ENCODE measurements at regions not wholly inside any gene's neighbourhood (a gene's known extent, or its start where the extent isn't known, plus 50 kb on each side); places are given as distances from the start of the nearest gene placed in this dataset.

- Histone ChIP-seq H3K36me3 (ENCODE audit: control insufficient read depth, insufficient read depth, low read length) (no peaks in the 10 kb centered on the region), H3K27ac (ENCODE audit: low read depth, low read length, severe bottlenecking) (no peak overlapping the region), H3K9me3 (ENCODE audit: control insufficient read depth, low read length) (no peaks in the 10 kb centered on the region), H3K4me1 (ENCODE audit: control insufficient read depth, insufficient read depth, low read length, poor library complexity, severe bottlenecking) (peaks cover 19% of the 10 kb centered on the region), H3K4me3 (ENCODE audit: extremely low read depth, insufficient read depth, low read length, poor library complexity, severe bottlenecking) (no peak overlapping the region)
- WGBS, 2 experiments (ENCODE audit: insufficient coverage in 2 of 2), result 100% methylated on average over 2 of the region's 2 CpGs
These were observed 121.8 kb downstream of the SPCS3 start for GRCh38 chr4:176441594-176441993.

- Histone ChIP-seq H3K4me1 (ENCODE audit: control insufficient read depth, insufficient read depth, low read length, poor library complexity, severe bottlenecking) (peaks cover 12% of the 10 kb centered on the region), H3K36me3 (ENCODE audit: control insufficient read depth, insufficient read depth, low read length) (no peaks in the 10 kb centered on the region), H3K27ac (ENCODE audit: low read depth, low read length, severe bottlenecking) (no peak overlapping the region), H3K4me3 (ENCODE audit: extremely low read depth, insufficient read depth, low read length, poor library complexity, severe bottlenecking) (no peak overlapping the region), H3K9me3 (ENCODE audit: control insufficient read depth, low read length) (no peaks in the 10 kb centered on the region)
- 83% methylated on average over 1 of the region's 4 CpGs; no CpG with 5 or more reads in 1 of the 2 experiments for WGBS, 2 experiments (ENCODE audit: insufficient coverage in 2 of 2)
These were observed 123.4 kb downstream of the SPCS3 start for GRCh38 chr4:176443117-176443516.

GRCh38 chr4:176443646-176444409, 124.1 kb downstream of the SPCS3 start:
- 100% methylated on average over 1 of the region's 3 CpGs; no CpG with 5 or more reads in 1 of the 2 experiments for WGBS, 2 experiments (ENCODE audit: insufficient coverage in 2 of 2)
- Histone ChIP-seq H3K36me3 (ENCODE audit: control insufficient read depth, insufficient read depth, low read length) (no peaks in the 10 kb centered on the region), H3K4me3 (ENCODE audit: extremely low read depth, insufficient read depth, low read length, poor library complexity, severe bottlenecking) (no peak overlapping the region), H3K4me1 (ENCODE audit: control insufficient read depth, insufficient read depth, low read length, poor library complexity, severe bottlenecking) (peaks cover 12% of the 10 kb centered on the region), H3K27ac (ENCODE audit: low read depth, low read length, severe bottlenecking) (no peak overlapping the region), H3K9me3 (ENCODE audit: control insufficient read depth, low read length) (no peaks in the 10 kb centered on the region)

- Histone ChIP-seq H3K9me3 (ENCODE audit: control insufficient read depth, low read length) (no peaks in the 10 kb centered on the region), H3K4me1 (ENCODE audit: control insufficient read depth, insufficient read depth, low read length, poor library complexity, severe bottlenecking) (peaks cover 6% of the 10 kb centered on the region), H3K27ac (ENCODE audit: low read depth, low read length, severe bottlenecking) (no peak overlapping the region), H3K4me3 (ENCODE audit: extremely low read depth, insufficient read depth, low read length, poor library complexity, severe bottlenecking) (no peak overlapping the region), H3K36me3 (ENCODE audit: control insufficient read depth, insufficient read depth, low read length) (no peaks in the 10 kb centered on the region)
- WGBS, 2 experiments (ENCODE audit: insufficient coverage in 2 of 2), result no CpG with 5 or more reads among the region's 3 CpGs
These were observed 125.0 kb downstream of the SPCS3 start for GRCh38 chr4:176444741-176445140.

GRCh38 chr4:176448761-176449160, 129.0 kb downstream of the SPCS3 start:
- H3K9me3 ChIP-seq (ENCODE audit: control insufficient read depth, low read length), result no peaks in the 10 kb centered on the region
- H3K36me3 ChIP-seq (ENCODE audit: control insufficient read depth, insufficient read depth, low read length), result no peaks in the 10 kb centered on the region
- 100% methylated on average over 1 of the region's 3 CpGs; no CpG with 5 or more reads in 1 of the 2 experiments for WGBS, 2 experiments (ENCODE audit: insufficient coverage in 2 of 2)
- no peaks in the 10 kb centered on the region for H3K4me1 ChIP-seq (ENCODE audit: control insufficient read depth, insufficient read depth, low read length, poor library complexity, severe bottlenecking)
- H3K4me3 ChIP-seq (ENCODE audit: extremely low read depth, insufficient read depth, low read length, poor library complexity, severe bottlenecking), result no peak overlapping the region
- H3K27ac ChIP-seq (ENCODE audit: low read depth, low read length, severe bottlenecking), result no peak overlapping the region

GRCh38 chr4:176451443-176451842, 131.7 kb downstream of the SPCS3 start:
- Histone ChIP-seq H3K4me1 (ENCODE audit: control insufficient read depth, insufficient read depth, low read length, poor library complexity, severe bottlenecking) (no peaks in the 10 kb centered on the region), H3K27ac (ENCODE audit: low read depth, low read length, severe bottlenecking) (no peak overlapping the region), H3K4me3 (ENCODE audit: extremely low read depth, insufficient read depth, low read length, poor library complexity, severe bottlenecking) (no peak overlapping the region), H3K9me3 (ENCODE audit: control insufficient read depth, low read length) (no peaks in the 10 kb centered on the region), H3K36me3 (ENCODE audit: control insufficient read depth, insufficient read depth, low read length) (no peaks in the 10 kb centered on the region)
- WGBS, 2 experiments (ENCODE audit: insufficient coverage in 2 of 2), result 63 to 93% methylated on average over 4 to 6 of the region's 6 CpGs

GRCh38 chr4:176453079-176453478, 133.3 kb downstream of the SPCS3 start:
- Histone ChIP-seq H3K9me3 (ENCODE audit: control insufficient read depth, low read length) (no peaks in the 10 kb centered on the region), H3K36me3 (ENCODE audit: control insufficient read depth, insufficient read depth, low read length) (no peaks in the 10 kb centered on the region), H3K27ac (ENCODE audit: low read depth, low read length, severe bottlenecking) (no peak overlapping the region), H3K4me3 (ENCODE audit: extremely low read depth, insufficient read depth, low read length, poor library complexity, severe bottlenecking) (no peak overlapping the region), H3K4me1 (ENCODE audit: control insufficient read depth, insufficient read depth, low read length, poor library complexity, severe bottlenecking) (no peaks in the 10 kb centered on the region)

- Histone ChIP-seq H3K36me3 (ENCODE audit: control insufficient read depth, insufficient read depth, low read length) (no peaks in the 10 kb centered on the region), H3K4me1 (ENCODE audit: control insufficient read depth, insufficient read depth, low read length, poor library complexity, severe bottlenecking) (no peaks in the 10 kb centered on the region), H3K4me3 (ENCODE audit: extremely low read depth, insufficient read depth, low read length, poor library complexity, severe bottlenecking) (no peak overlapping the region), H3K9me3 (ENCODE audit: control insufficient read depth, low read length) (no peaks in the 10 kb centered on the region), H3K27ac (ENCODE audit: low read depth, low read length, severe bottlenecking) (no peak overlapping the region)
- WGBS, 2 experiments (ENCODE audit: insufficient coverage in 2 of 2), result no CpG with 5 or more reads among the region's 2 CpGs
These were observed 133.9 kb downstream of the SPCS3 start for GRCh38 chr4:176453658-176454057.

- H3K9me3 ChIP-seq (ENCODE audit: control insufficient read depth, low read length), result no peaks in the 10 kb centered on the region
- H3K36me3 ChIP-seq (ENCODE audit: control insufficient read depth, insufficient read depth, low read length), result no peaks in the 10 kb centered on the region
- no peaks in the 10 kb centered on the region for H3K4me1 ChIP-seq (ENCODE audit: control insufficient read depth, insufficient read depth, low read length, poor library complexity, severe bottlenecking)
- H3K4me3 ChIP-seq (ENCODE audit: extremely low read depth, insufficient read depth, low read length, poor library complexity, severe bottlenecking), result no peak overlapping the region
- no peak overlapping the region for H3K27ac ChIP-seq (ENCODE audit: low read depth, low read length, severe bottlenecking)
- 93 to 100% methylated on average over 2 of the region's 2 CpGs for WGBS, 2 experiments (ENCODE audit: insufficient coverage in 2 of 2)
These were observed 145.0 kb downstream of the SPCS3 start for GRCh38 chr4:176464748-176465147.

GRCh38 chr4:176467001-176467400, 147.2 kb downstream of the SPCS3 start:
- WGBS, 2 experiments (ENCODE audit: insufficient coverage in 2 of 2), result 66 to 100% methylated on average over 1 to 4 of the region's 6 CpGs

GRCh38 chr4:176469546-176469945, 149.8 kb downstream of the SPCS3 start:
- Histone ChIP-seq H3K4me3 (ENCODE audit: extremely low read depth, insufficient read depth, low read length, poor library complexity, severe bottlenecking) (no peak overlapping the region), H3K4me1 (ENCODE audit: control insufficient read depth, insufficient read depth, low read length, poor library complexity, severe bottlenecking) (no peaks in the 10 kb centered on the region), H3K9me3 (ENCODE audit: control insufficient read depth, low read length) (no peaks in the 10 kb centered on the region), H3K27ac (ENCODE audit: low read depth, low read length, severe bottlenecking) (no peak overlapping the region), H3K36me3 (ENCODE audit: control insufficient read depth, insufficient read depth, low read length) (no peaks in the 10 kb centered on the region)

More at GRCh38 chr4:176467001-176467400, 147.2 kb downstream of the SPCS3 start:
- H3K4me3 ChIP-seq (ENCODE audit: extremely low read depth, insufficient read depth, low read length, poor library complexity, severe bottlenecking), result no peak overlapping the region
- no peaks in the 10 kb centered on the region for H3K4me1 ChIP-seq (ENCODE audit: control insufficient read depth, insufficient read depth, low read length, poor library complexity, severe bottlenecking)
- H3K9me3 ChIP-seq (ENCODE audit: control insufficient read depth, low read length), result no peaks in the 10 kb centered on the region
- H3K36me3 ChIP-seq (ENCODE audit: control insufficient read depth, insufficient read depth, low read length), result no peaks in the 10 kb centered on the region
- no peak overlapping the region for H3K27ac ChIP-seq (ENCODE audit: low read depth, low read length, severe bottlenecking)

Data from mesodermal cell (in vitro differentiated cells).